SHP77 treated with DMSO at 0.1 percent for 48 hours (cell line): ENCODE measurements at regions not wholly inside any gene's neighbourhood (a gene's known extent, or its start where the extent isn't known, plus 50 kb on each side); places are given as distances from the start of the nearest gene placed in this dataset.

Experiments
- DNase-seq: peaks from one replicate; lab custom pipeline; 2025; lab: John Stamatoyannopoulos, UW

DNA sequence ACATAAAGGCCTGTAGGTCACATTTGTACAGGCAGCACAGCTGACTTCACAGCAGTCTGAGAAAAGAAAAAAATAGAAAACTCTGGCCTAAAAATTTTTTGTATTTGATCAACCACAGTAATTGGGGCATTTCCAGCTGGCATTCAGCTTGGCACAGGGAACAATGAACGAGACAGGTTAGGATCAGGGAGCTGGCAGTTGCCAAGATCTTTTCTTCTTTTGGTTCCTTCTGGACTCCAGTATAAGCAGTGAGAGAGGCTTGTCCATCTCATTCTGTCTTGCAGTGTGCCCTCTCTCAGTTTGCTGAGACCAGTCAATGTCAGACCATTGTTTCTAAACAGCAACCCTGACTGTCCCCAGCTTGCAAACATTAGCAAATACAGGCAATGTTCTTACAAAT lies 601.1 kb downstream of the TLR4 start:
- no peak for DNase-seq

DNA sequence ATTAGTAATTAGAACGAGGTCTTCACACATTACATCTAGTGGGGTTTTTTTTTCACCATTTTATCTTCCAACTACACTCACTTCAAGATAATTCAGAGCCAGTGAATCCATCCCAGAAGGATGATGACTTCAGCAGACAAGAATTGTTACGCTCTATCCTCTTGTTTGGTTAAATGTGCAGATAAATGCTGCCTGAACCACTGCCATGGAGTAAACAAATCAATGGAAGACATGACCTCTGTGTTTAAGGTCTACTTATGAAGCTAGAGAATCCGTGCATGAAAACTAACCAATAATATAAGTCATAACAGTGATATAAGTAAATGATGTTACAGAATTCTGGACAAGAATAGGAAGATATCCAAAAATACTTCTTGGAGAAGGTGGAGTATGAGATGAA lies 602.6 kb downstream of the TLR4 start:
- no peak for DNase-seq

DNA sequence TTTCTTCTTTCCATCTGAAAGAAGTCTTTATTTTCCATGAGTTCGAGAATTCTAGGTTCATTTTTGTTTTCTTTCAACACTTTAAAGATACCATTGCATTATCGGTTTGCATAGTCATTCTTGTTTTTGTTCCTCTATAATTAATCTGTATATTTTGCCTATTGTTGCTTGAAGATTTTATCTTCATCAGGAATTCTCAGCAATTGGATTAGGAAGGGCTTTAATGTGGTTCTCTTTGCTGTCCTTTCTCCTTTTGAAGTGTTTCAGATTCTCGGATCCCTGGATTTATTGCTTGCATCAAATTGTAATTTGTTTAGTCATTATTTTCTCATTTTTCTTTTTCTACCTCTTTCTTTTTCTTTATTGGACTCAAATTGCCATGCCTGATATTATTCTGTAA lies 609.8 kb downstream of the TLR4 start:
- no peak for DNase-seq

DNA sequence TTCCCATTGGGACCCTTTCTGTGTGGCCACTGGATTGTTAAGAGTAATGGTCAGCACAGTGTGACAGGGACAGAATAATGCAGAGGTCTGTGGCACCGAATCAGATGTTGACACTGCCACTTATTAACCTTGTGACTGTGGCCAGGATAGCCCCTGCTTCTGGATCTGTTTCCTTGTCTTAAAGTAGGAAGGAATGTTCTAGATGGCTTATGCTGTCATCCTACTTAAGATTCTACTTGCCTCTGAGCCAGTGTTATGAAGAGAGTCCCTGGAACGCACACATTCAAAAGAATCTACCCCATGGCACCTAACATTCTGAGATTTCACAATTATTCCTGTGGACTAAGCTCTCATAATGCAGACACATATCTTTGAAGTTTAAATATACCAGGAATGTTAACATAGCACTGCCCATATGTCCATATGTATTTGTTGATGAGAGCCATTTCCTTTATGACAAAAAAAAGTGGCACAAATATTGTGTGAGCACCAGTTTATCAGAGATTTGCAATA lies 612.7 kb downstream of the TLR4 start:
- no peak for DNase-seq

DNA sequence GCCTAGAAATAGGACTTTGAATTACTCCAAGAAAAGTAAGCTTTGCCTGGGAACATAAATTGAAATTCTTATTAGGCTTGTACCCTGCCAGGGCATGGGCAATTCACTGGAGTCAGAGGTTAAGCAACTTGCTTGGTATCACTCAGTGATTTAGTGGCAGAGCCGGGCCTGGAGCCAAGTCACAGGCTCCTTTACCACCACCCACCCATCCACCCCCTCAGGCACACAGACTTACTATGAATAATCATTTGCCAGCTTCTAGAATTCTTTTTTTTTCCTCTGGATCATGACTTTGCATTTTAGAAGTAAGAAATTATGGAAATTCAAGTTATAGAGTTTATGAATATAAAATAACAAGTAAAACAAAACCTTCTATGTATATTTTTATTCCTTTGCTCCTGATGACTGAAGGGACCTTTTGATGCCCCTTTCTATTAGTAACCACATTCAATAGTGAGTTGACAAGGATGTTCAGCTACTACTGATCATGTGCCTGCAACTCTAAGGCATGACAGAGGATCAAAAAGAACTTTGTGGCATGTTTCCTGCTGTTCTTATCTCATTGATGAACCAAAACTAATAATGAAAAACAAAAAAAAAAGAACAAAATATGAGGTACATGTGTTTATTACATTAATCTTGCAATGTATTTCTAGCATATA lies 614.7 kb downstream of the TLR4 start:
- DNase-seq, result no peak

DNA sequence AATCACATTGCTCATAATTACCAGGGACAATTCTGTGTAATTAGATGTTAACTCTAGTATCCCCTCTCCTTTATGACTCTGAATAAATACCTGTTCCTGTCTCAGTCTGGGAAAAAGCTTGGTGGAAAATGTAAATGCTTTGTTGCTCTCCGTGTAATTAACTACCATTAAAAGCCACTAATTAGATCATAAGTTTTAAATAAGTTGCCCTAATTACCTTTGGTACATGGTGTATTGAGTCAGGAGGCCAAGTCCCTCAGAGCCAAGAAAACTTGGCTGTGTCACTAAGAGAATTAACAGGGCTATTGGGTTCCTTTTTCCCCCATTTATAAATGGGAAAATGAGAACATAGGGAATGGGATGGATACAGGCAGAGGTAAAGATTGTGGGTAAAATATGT lies 617.6 kb downstream of the TLR4 start:
- DNase-seq, result no peak

DNA sequence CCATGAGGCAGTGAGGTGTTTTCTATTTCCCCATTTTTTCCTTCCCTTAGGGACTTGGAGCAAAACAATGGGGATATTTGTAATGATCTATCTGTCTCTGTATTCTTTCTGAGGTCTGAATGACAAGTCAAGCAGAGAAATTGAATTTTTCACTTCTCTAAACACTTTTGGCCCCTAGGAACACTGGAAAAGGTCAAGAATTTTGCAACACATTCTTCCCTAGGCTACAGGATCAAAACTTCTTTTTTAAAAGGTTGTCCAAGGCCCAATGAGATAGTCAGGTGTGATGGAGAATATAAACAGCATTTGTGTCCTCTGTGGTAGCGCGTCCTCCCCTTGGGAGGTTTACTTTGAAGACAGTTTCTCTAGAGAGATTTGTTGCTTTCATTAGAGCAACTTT lies 620.5 kb downstream of the TLR4 start:
- no peak for DNase-seq

DNA sequence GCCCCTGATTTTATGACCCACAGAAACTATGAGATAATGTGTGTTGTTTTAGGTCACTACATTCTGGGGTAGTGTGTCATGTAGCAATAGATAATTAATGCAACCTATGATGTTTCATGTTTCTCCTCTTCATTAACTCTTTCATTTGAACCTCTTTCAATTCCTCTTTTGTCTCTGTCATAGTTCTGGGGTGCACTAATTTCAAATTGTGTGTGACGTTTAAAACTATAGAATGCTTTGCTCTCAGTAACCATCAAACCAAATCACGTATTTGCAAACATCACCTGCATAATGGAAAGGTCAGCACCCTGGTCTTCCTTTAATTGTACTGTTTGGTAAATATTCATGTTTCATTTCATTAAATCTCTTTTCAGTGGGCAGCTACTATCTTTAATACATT lies 621.6 kb downstream of the TLR4 start:
- no peak for DNase-seq

DNA sequence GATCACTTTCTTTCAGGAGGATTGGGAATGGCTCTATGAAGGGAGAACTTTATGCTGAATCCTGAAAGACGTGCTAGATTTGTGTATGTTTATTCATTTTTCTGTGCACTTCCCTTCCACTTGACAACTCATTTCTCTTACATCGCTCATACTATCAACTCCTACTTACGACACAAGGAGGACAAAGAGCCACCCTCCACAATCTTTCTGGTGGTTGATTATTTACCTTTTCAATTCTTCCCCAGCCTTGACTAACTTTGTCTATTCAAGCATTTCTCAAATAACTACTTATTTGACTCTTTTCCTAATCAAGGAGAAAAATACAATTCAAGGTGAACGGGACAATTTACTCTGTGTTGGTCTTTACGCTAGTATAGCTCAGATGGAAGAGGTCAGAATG lies 622.1 kb downstream of the TLR4 start:
- DNase-seq, result no peak

DNA sequence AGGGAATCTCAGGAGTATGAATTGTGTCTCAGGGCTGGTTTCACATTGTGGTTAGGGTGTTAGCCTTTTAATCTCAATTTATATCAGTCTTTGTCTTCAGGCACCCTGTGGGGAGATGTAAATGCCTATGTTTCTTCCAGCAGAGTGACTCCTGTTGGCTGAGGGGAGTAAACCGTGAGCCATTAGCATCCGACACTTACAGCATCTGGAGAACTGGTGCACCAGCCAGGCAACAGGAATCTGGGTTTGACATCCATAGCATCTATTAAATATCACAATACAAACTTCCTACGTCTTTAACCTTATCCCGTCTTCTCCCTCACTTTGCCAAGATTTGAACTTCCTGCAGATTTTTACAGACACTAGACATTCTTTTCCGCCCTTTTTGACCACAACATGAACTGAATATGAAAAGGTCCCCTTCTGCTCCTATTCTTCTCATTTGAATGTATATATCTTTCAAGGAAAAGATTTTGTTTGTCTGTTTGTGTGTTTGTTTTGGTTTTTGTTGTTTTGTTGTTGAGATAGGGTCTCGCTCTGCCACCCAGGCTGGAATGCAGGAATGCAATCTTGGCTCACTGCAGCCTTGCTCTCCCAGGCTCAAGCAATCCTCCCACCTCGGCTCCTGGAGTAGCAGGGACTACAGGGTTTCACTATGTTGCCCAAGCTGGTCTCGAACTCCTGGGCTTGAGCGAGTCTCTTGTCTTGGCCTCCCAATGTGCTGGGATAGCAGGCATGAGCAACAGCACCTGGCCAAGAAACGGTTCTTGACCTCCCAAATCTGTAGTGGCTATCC lies 626.2 kb downstream of the TLR4 start:
- no peak for DNase-seq

DNA sequence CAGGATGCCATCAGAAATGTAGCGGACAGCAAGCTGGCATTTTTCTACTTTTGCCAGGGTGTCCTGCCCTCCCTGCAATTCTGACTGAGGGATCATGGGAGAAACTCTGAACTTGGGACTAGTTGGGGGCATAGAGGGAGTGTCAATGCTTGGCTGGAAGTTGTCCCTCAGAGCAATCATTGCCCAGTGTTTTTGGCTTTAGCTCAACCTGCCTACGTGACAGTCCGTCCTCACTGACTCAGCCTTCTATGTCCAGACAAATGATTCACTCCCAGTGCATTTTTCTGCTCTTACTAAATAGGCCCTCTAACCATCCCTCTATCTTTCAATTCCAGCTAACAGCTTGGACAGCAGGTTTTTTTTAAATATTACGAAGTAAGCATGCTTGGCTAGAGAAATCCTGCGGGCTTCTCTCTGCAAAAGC lies 627.4 kb downstream of the TLR4 start:
- no peak for DNase-seq

DNA sequence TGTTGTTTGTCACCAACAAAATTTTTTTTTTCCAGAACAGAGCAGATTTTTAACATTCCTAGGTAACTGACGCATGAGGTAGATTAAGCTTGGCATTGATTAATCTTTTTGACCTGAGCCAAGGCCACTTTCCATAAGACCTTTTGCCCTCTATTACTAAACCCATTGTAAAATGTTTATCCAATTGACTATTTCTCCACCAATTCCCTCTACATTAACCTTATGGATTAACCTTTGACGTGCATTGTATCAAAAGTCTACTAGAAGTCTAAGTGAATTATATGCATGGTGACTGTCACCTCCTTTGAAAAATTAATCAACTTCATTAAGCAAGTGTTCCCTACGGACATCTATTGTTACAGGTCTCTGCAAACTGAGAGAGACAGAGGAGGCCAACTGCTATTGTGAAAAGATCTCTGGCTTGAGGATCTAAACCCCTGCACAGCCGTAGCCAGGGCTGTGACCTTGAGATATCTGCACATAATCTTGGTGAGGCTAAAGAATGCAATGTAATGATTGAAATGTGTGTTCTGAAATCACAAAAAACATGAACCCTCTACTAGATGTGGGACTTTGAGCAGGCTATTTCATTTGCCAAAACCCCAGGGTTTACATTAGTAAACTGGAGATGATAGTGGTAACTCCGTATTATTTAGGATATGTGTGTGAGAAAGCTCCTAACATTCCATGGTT lies 632.2 kb downstream of the TLR4 start:
- DNase-seq, result no peak

DNA sequence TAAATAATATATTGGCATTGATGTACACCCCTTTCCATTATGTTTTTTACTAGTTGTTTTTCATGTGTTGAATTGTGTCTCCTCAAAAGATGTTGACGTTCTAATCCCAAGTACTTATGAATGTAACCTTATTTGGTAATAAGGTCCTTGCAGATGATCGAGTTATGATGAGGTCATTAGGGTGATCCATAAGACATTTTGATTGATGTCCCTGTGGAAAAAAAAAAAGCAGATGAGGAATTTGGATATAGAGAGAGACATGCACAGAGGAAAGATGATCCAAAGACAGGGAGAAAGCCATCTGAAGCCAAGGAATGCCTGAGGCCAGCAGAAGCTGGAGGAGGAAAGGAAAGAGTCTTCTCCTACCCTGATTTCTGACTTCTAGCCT lies 632.7 kb downstream of the TLR4 start:
- no peak for DNase-seq

DNA sequence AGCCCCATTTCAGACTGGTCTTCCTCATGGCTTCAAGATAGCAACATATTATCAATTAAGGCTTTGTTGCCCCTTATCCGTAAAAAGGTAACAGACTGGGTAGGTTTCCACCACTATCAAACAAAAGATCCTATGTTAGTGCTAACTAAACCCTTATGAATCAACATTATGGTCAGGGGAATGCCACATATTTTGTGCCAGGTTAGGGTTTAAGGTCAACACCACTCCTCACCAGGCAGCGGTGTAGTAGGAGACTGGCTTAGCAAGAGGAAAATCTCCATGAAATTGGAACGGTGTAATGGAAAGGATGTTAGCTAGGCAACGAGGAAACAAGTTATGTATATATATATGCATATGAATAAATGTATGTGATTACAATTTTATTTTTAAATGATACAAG lies 655.8 kb downstream of the TLR4 start:
- no peak for DNase-seq

DNA sequence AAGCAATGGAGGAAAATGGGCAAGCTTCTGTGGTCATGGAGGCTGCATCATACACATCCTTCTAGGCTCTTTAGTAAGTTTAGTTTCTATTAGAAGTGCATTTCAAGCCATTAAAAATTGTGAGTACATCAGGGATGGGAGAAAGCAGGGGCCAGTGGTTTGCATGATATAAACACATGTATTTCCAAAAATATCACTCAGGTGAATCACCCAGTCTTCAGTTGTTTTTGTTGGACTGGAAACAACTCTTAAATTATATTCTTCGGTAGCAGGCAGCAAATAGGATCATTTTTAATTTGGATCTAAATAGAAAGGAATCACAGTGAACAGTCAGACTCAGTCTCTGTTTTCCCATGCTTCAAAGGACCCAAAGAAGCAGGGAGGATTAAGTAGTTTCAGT lies 657.9 kb downstream of the TLR4 start:
- DNase-seq, result no peak

DNA sequence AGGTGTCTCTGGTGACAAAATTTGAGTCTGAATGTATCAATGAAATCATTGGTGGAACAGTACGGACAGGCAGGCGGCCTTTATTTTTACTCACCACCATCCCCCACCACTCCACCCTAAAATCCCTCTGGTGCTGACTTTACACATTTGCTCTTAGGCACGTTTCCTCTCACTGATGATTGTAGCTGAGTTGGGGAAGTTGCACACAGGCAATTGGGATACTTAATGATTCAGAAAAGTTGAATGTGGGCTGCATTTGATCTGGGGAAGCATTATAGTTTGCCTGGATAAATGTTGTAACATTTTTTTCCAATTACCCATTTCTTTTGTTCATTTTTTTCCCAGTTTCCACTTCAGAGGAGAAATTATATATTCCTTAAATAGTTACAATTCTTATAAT lies 658.4 kb downstream of the TLR4 start:
- no peak for DNase-seq

DNA sequence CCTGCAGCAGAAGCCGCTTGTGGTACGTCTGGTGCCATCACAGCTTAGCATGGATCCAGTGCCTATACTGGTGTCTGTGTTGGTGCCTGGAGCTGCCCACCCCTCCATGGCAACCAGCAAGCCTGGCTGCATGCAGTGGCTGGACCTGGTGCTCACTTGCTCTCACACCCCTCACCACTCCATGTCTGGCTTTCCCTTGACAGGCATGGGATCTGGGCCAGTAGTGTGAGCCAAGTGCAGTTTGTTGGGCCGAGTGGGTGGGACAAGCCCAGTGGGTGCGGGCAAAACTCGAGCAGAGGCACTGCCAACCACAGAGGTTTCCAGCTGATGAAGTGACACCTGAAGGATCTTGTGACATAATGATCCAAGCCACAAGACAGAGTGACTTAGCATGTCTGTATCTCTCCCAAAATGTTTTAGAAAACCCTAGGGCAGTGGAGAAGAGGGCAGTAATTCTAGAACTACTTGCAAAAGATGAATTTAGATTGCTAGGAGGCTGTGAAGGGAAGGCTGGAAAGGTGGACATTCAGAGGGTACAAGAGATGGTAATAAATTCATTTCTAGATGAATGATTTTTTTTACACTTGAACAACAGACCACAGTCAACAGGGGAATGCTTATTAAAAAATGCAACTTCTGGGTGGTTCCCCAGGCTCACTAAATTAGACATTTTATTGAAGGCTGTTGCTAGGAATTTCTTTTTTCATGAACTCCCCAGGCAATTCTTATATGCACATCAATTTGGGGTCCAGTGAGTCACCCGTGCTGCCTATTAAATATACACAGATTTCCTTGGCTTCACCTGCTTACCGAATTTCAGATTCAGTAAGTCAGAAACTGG lies 660.3 kb downstream of the TLR4 start:
- DNase-seq, result no peak

DNA sequence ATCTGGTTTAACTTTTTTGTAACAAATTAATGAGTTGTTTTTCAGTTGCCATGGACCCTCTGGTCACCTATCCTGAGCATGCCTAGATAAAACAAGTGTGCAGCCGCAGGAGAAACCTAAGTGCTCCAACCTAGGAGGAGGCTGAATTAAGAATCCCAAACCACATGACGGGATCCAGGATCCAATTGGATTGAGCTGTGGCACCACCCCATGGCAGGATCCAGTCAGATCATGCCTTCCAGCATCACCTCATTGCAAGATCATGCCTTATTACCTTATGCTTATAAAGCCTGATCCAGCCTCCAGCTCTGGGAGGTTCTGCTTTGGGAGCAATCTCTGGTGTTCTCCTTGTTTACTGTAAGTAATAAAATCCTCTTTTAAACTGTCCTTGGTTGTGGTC lies 662.0 kb downstream of the TLR4 start:
- no peak for DNase-seq

DNA sequence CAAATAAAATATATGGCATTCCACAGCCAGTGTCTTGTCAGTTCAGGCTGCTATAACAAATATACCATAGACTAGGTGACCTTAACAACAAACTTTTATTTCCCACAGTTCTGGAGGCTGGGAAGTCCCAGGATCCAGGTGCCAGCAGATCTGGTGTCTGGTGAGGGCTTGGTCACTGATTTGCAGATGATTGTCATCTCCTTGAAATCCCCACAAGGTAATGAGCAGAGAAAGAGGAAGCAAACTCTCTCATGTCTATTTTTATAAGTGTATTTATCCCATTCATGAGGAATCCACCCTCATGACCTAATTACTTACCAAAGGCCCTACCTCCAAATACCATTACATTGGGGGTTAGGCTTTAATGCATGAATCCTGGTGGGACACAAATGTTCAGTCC lies 663.2 kb downstream of the TLR4 start:
- DNase-seq, result no peak

DNA sequence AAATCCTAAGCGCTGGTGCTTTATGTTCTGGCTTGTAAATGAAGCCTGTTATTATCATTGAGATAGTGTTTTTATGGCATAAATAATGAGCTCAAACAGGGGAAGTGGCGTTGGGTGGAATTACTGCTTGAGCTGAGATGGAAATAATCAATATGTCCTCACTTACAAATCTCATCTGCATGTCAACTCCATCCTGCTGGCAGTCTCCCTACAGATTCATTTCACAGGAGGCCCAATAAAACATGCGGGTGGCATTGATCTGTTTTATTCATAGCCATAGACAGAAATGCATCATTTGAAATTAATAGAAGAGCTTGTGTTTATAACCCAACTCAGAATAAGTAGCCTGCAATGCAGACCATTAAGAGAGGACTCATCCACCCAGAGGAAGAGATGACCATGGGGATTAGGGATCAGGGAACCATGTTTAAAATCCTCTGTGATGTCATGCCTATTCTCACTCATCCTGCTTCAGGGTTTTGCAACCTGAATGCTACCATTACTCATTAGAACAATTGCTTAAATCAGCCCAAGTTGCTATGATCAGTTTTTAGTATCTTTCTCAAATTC lies 680.4 kb downstream of the TLR4 start:
- no peak for DNase-seq

DNA sequence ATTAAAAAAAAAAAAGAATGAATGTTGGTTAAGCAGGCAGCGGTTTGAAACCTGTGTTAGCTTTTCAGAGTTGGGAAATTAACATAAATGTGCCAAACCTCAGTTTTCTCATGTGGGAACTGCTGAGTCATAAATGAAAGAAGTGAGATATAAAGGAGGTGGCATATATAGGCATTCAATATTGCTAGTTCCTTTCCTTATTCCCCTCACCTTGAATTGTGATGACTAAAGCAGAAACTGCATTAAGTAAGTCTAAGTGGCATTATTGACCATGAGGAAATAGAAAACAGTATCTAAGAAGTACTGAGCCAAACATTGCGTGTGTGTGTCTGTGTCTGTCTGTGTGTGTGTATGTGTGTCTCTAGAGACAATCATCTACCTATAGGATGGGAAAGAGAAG lies 691.2 kb downstream of the TLR4 start:
- no peak for DNase-seq

DNA sequence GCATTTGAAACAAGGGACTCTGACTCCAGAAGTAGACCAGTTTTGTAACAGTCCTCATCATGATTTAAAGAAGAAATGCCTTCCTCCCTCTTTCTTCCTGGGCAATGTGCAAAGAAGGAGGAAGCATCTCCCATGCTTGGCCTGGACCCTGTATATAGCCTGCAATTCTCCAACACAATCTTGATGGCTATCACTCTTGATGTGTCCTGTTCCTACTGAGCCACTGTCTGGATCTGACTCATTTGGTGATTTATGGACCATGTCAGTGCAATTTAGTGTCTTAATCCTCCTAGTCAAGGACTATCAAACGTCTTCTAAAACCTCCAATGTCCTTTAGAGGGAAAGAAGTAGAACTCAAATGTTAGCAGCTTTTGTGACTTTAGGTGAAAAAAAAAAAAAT lies 697.3 kb downstream of the TLR4 start:
- no peak for DNase-seq
